ENCODE measurements at regions not wholly inside any gene's neighbourhood (a gene's known extent, or its start where the extent isn't known, plus 50 kb on each side); places are given as distances from the start of the nearest gene placed in this dataset.

- H3K9me3 Mint-ChIP-seq, result peaks cover 7% of the 10 kb centered on the region; the same call in 2 of the 3 replicates
- no peaks in the 10 kb centered on the region for H3K36me3 ChIP-seq (ENCODE audit: insufficient read depth)
- H3K79me2 ChIP-seq (replicated peaks; ENCODE audit: insufficient read depth), result no peaks in the 10 kb centered on the region
- DNase-seq (ENCODE audit: low spot score), result no peak
- no peak overlapping the region for H3K4me3 Mint-ChIP-seq
- no peaks in the 10 kb centered on the region for H3K4me1 Mint-ChIP-seq
- TF ChIP-seq CREB1 (CRISPR knock-in tag; IDR thresholded peaks at IDR 0.05; ENCODE audit: low read depth) (no peak), STAT1 (IDR thresholded peaks at IDR 0.05; ENCODE audit: unreplicated experiment) (no peak), CTCF (conservative IDR thresholded peaks at IDR 0.05; ENCODE audit: low read depth in 2 of 2) (no peak), POLR2AphosphoS5 (IDR thresholded peaks at IDR 0.05; ENCODE audit: low read depth) (no peak), ZNF331 (CRISPR knock-in tag; IDR thresholded peaks at IDR 0.05; ENCODE audit: low read depth) (no peak), ETS1 (IDR thresholded peaks at IDR 0.05) (no peak), JUNB (IDR thresholded peaks at IDR 0.05; ENCODE audit: unreplicated experiment) (no peak), NANOG (IDR thresholded peaks at IDR 0.05; ENCODE audit: borderline replicate concordance) (no peak), EZH2 (IDR thresholded peaks at IDR 0.05; ENCODE audit: low read depth, unreplicated experiment) (no peak), ZNF462 (CRISPR knock-in tag; IDR thresholded peaks at IDR 0.05) (no peak), EZH2phosphoT487 (IDR thresholded peaks at IDR 0.05; ENCODE audit: unreplicated experiment) (no peak), REST (IDR thresholded peaks at IDR 0.05; ENCODE audit: unreplicated experiment) (no peak), ZNF114 (CRISPR knock-in tag; IDR thresholded peaks at IDR 0.05) (no peak)
- ATAC-seq, result no peak
- H3F3A ChIP-seq (replicated peaks; ENCODE audit: low read depth), result no peaks in the 10 kb centered on the region
- H3K27me3 Mint-ChIP-seq (ENCODE audit: insufficient read depth, low read depth, poor library complexity), result no peaks in the 10 kb centered on the region
- H2AFZ ChIP-seq, result no peak overlapping the region; the same call in 1 of the 2 replicates
- no peaks in the 10 kb centered on the region for H3K4me1 ChIP-seq (ENCODE audit: insufficient read depth)
- no peaks in the 10 kb centered on the region for H3K27me3 ChIP-seq (ENCODE audit: insufficient read depth)
- H3K27ac ChIP-seq (ENCODE audit: low read depth), result no peak overlapping the region
- H3K4me2 ChIP-seq, result no peak overlapping the region
- peaks cover 11% of the 10 kb centered on the region; the same call in 1 of the 2 replicates for H3K9me2 ChIP-seq (ENCODE audit: insufficient read depth)
- no peak overlapping the region for H3K4me3 ChIP-seq
- peaks cover 3% of the 10 kb centered on the region; the same call in 1 of the 3 replicates for H3K36me3 Mint-ChIP-seq (ENCODE audit: low read depth)
- H3K27ac Mint-ChIP-seq, result no peak overlapping the region
- no peaks in the 10 kb centered on the region for H4K20me1 ChIP-seq (replicated peaks; ENCODE audit: insufficient read depth)
Observed at GRCh38 chr20:21601799-21602198, 87.9 kb upstream of the NKX2-2 start.
